HepG2 (cell line): ENCODE measurements at regions not wholly inside any gene's neighbourhood (a gene's known extent, or its start where the extent isn't known, plus 50 kb on each side); places are given as distances from the start of the nearest gene placed in this dataset.

ENCODE experiments used
- ARID5B ChIP-seq: IDR thresholded peaks from 2 replicates; pipeline ENCODE4 v1.4.0; 2020; ENCODE audit warnings: mild to moderate bottlenecking, missing genetic modification reagents
- BRCA1 ChIP-seq: sonication (generic); formaldehyde crosslinking; IDR thresholded peaks from 2 replicates; pipeline ENCODE4 v1.4.0; 2020; ENCODE audit warnings: missing genetic modification reagents
- DR1 ChIP-seq: sonication (generic); formaldehyde crosslinking; IDR thresholded peaks from 2 replicates; pipeline ENCODE4 v1.8.0; 2021; ENCODE audit warnings: mild to moderate bottlenecking, missing genetic modification reagents, inconsistent platforms
- NFE2L2 ChIP-seq: fragments of 150-350 bp; IDR thresholded peaks from 2 replicates; pipeline ENCODE4 v1.6.1; 2014; ENCODE audit warnings: low read length
- NFYC ChIP-seq: IDR thresholded peaks from 2 replicates; pipeline ENCODE4 v1.6.1; 2016; ENCODE audit warnings: missing genetic modification reagents, missing compliant biosample characterization
- PHF8 ChIP-seq: sonication (generic); formaldehyde crosslinking; IDR thresholded peaks from 2 replicates; pipeline ENCODE4 v1.5.0; 2020; ENCODE audit warnings: missing genetic modification reagents
- RBM39 ChIP-seq: fragments of 200-400 bp; formaldehyde crosslinking; IDR thresholded peaks from one replicate; pipeline ENCODE4 v1.6.1; 2018; ENCODE audit warnings: antibody characterized with exemption, mild to moderate bottlenecking, low read depth, low read length; ENCODE audit not compliant: poor library complexity, severe bottlenecking
- SOX5 ChIP-seq: IDR thresholded peaks from 2 replicates; pipeline ENCODE4 v1.6.1; 2016; ENCODE audit warnings: borderline replicate concordance
- ZFP90 ChIP-seq: sonication (generic); formaldehyde crosslinking; IDR thresholded peaks from 2 replicates; pipeline ENCODE4 v1.8.0; 2022; ENCODE audit warnings: missing genetic modification reagents, mild to moderate bottlenecking, inconsistent platforms, borderline replicate concordance
- ZNF205 ChIP-seq: IDR thresholded peaks from 2 replicates; pipeline ENCODE4 v1.6.1; 2018; ENCODE audit warnings: missing biosample characterization, missing genetic modification reagents
- ZNF317 ChIP-seq: sonication (generic); formaldehyde crosslinking; IDR thresholded peaks from 2 replicates; pipeline ENCODE4 v1.5.0; 2020; ENCODE audit warnings: mild to moderate bottlenecking, missing genetic modification reagents
- ZNF891 ChIP-seq: sonication (generic); formaldehyde crosslinking; IDR thresholded peaks from 2 replicates; pipeline ENCODE4 v1.5.0; 2020; ENCODE audit warnings: mild to moderate bottlenecking, missing genetic modification reagents
- TF ChIP-seq, protein P1 (sequence below): sonication (generic); formaldehyde crosslinking; IDR thresholded peaks from 2 replicates; pipeline ENCODE4 v1.9.0; 2021; ENCODE audit warnings: missing genetic modification reagents, borderline replicate concordance
- TF ChIP-seq, protein P2 (sequence below): sonication (generic); formaldehyde crosslinking; IDR thresholded peaks from 2 replicates; pipeline ENCODE4 v1.8.0; 2022; ENCODE audit warnings: mild to moderate bottlenecking, missing genetic modification reagents
- TF ChIP-seq, protein P3 (sequence below): sonication (generic); formaldehyde crosslinking; conservative IDR thresholded peaks from 2 replicates; pipeline ENCODE4 v1.4.0; 2020; ENCODE audit warnings: mild to moderate bottlenecking, missing genetic modification reagents, moderate library complexity

DNA sequence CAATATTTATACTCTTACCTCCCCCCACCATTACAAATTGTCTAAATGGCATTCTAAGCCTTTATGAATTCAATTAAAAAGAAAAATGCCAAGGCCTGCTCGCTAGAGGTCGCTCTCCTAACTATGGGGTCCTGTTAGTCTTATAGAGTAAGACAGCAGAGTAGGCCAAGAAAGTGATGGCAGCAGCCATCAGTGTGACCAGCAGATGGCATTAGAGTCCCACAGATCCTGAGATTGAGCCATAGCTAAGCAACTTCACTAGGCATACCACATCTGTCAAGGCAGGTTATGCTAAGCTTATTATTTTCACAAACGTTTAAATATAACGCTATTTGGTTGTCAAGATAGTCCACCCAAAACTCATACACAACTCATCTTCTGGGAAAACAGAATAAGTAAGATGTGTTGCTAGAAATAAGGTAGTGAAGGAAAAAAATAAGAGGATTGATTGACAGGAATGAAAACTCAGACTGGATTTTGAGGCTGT lies 57.6 kb upstream of the SCAF8 start (continued):
- TF ChIP-seq ZNF205 (CRISPR knock-in tag) = peak; percentile 97
- TF ChIP-seq, protein P1, sequence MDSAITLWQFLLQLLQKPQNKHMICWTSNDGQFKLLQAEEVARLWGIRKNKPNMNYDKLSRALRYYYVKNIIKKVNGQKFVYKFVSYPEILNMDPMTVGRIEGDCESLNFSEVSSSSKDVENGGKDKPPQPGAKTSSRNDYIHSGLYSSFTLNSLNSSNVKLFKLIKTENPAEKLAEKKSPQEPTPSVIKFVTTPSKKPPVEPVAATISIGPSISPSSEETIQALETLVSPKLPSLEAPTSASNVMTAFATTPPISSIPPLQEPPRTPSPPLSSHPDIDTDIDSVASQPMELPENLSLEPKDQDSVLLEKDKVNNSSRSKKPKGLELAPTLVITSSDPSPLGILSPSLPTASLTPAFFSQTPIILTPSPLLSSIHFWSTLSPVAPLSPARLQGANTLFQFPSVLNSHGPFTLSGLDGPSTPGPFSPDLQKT = no peak
- peak; percentile 61; the same call in 1 of the 2 replicates for TF ChIP-seq SOX5 (CRISPR knock-in tag)
- peak; percentile 100 for TF ChIP-seq ZNF317 (CRISPR knock-in tag)
- TF ChIP-seq, protein P2, sequence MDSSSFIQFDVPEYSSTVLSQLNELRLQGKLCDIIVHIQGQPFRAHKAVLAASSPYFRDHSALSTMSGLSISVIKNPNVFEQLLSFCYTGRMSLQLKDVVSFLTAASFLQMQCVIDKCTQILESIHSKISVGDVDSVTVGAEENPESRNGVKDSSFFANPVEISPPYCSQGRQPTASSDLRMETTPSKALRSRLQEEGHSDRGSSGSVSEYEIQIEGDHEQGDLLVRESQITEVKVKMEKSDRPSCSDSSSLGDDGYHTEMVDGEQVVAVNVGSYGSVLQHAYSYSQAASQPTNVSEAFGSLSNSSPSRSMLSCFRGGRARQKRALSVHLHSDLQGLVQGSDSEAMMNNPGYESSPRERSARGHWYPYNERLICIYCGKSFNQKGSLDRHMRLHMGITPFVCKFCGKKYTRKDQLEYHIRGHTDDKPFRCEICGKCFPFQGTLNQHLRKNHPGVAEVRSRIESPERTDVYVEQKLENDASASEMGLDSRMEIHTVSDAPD = no peak
- peak; percentile 25; the same call in 1 of the 2 replicates for TF ChIP-seq NFYC (CRISPR knock-in tag)
- TF ChIP-seq ZFP90 (CRISPR knock-in tag) = no peak
- TF ChIP-seq, protein P3, sequence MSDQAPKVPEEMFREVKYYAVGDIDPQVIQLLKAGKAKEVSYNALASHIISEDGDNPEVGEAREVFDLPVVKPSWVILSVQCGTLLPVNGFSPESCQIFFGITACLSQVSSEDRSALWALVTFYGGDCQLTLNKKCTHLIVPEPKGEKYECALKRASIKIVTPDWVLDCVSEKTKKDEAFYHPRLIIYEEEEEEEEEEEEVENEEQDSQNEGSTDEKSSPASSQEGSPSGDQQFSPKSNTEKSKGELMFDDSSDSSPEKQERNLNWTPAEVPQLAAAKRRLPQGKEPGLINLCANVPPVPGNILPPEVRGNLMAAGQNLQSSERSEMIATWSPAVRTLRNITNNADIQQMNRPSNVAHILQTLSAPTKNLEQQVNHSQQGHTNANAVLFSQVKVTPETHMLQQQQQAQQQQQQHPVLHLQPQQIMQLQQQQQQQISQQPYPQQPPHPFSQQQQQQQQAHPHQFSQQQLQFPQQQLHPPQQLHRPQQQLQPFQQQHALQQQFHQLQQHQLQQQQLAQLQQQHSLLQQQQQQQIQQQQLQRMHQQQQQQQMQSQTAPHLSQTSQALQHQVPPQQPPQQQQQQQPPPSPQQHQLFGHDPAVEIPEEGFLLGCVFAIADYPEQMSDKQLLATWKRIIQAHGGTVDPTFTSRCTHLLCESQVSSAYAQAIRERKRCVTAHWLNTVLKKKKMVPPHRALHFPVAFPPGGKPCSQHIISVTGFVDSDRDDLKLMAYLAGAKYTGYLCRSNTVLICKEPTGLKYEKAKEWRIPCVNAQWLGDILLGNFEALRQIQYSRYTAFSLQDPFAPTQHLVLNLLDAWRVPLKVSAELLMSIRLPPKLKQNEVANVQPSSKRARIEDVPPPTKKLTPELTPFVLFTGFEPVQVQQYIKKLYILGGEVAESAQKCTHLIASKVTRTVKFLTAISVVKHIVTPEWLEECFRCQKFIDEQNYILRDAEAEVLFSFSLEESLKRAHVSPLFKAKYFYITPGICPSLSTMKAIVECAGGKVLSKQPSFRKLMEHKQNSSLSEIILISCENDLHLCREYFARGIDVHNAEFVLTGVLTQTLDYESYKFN (CRISPR knock-in tag) = 0 out of 2 replicates have a peak, but pooled peaks have one; percentile 13
- TF ChIP-seq DR1 = no peak
- TF ChIP-seq PHF8 (CRISPR knock-in tag) = 0 out of 2 replicates have a peak, but pooled peaks have one; percentile 34
- no peak for TF ChIP-seq RBM39
- 0 out of 2 replicates have a peak, but pooled peaks have one; percentile 29 for TF ChIP-seq NFE2L2
- peak; percentile 76 for TF ChIP-seq ARID5B (CRISPR knock-in tag)
- TF ChIP-seq ZNF891 (CRISPR knock-in tag) = no peak
- TF ChIP-seq BRCA1 (CRISPR knock-in tag) = peak; percentile 40; the same call in 1 of the 2 replicates
